ENCODE measurements at regions not wholly inside any gene's neighbourhood (a gene's known extent, or its start where the extent isn't known, plus 50 kb on each side); places are given as distances from the start of the nearest gene placed in this dataset.
"Not testable (repeated sequence)": the region's sequence is repeated elsewhere in the genome, so short reads cannot be mapped to it uniquely, and the experiment has no call there.

GRCh38 chr7:45328403-45328981, 170.9 kb downstream of the RAMP3 start:
- peaks cover 0 to 24% of the 10 kb centered on the region in 2 experiments for H3K27me3 ChIP-seq (ENCODE audit: control insufficient read depth in 1 of 2, insufficient read depth in 2 of 2, low read length in 2 of 2)
- Mint-ChIP-seq H3K27ac (no peak overlapping the region), H3K9me3 (peaks cover 11% of the 10 kb centered on the region), H3K4me3 (no peak overlapping the region), H3K4me1 (ENCODE audit: low read depth) (no peaks in the 10 kb centered on the region), H3K36me3 (ENCODE audit: low read depth) (no peaks in the 10 kb centered on the region), H3K27me3 (peaks cover 33% of the 10 kb centered on the region)
- no peaks in the 10 kb centered on the region for H3K36me3 ChIP-seq (ENCODE audit: insufficient read depth, low read length)
- CTCF ChIA-PET = no interaction called here
- H3K9me3 ChIP-seq (ENCODE audit: control insufficient read depth in 1 of 2, insufficient read depth in 1 of 2, low read length in 2 of 2) = peaks cover 4 to 10% of the 10 kb centered on the region in 2 experiments
- no peaks in the 10 kb centered on the region for H3K4me1 ChIP-seq (ENCODE audit: insufficient read depth, low read length)
- no peak overlapping the region for H3K27ac ChIP-seq (ENCODE audit: low read depth in 1 of 2, low read length in 2 of 2)
- no peak overlapping the region for H3K4me3 ChIP-seq (ENCODE audit: low read length)
- intact Hi-C loops (cut with DNase I, micrococcal nuclease) = no loop called here
- POLR2A ChIA-PET = no interaction called here
- TF ChIP-seq, protein P1, sequence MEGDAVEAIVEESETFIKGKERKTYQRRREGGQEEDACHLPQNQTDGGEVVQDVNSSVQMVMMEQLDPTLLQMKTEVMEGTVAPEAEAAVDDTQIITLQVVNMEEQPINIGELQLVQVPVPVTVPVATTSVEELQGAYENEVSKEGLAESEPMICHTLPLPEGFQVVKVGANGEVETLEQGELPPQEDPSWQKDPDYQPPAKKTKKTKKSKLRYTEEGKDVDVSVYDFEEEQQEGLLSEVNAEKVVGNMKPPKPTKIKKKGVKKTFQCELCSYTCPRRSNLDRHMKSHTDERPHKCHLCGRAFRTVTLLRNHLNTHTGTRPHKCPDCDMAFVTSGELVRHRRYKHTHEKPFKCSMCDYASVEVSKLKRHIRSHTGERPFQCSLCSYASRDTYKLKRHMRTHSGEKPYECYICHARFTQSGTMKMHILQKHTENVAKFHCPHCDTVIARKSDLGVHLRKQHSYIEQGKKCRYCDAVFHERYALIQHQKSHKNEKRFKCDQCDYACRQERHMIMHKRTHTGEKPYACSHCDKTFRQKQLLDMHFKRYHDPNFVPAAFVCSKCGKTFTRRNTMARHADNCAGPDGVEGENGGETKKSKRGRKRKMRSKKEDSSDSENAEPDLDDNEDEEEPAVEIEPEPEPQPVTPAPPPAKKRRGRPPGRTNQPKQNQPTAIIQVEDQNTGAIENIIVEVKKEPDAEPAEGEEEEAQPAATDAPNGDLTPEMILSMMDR (IDR thresholded peaks at IDR 0.05) = no peak
- no peak for DNase-seq
- ATAC-seq (ENCODE audit: poor library complexity) = no peak

- H3K36me3 ChIP-seq (ENCODE audit: insufficient read depth, low read length) = no peaks in the 10 kb centered on the region
- H3K27me3 ChIP-seq (ENCODE audit: control insufficient read depth in 1 of 2, insufficient read depth in 2 of 2, low read length in 2 of 2) = peaks cover 0 to 25% of the 10 kb centered on the region in 2 experiments
- Mint-ChIP-seq H3K27ac (no peak overlapping the region), H3K36me3 (ENCODE audit: low read depth) (no peaks in the 10 kb centered on the region), H3K27me3 (peaks cover 61% of the 10 kb centered on the region), H3K9me3 (peaks cover 21% of the 10 kb centered on the region), H3K4me3 (no peak overlapping the region), H3K4me1 (ENCODE audit: low read depth) (no peaks in the 10 kb centered on the region)
- ChIA-PET CTCF (no interaction called here), POLR2A (no interaction called here)
- TF ChIP-seq, protein P1 (IDR thresholded peaks at IDR 0.05) = no peak
- H3K4me1 ChIP-seq (ENCODE audit: insufficient read depth, low read length) = no peaks in the 10 kb centered on the region
- H3K9me3 ChIP-seq (ENCODE audit: control insufficient read depth in 1 of 2, insufficient read depth in 1 of 2, low read length in 2 of 2) = peaks cover 4 to 7% of the 10 kb centered on the region in 2 experiments
- intact Hi-C loops (cut with DNase I, micrococcal nuclease) = no loop called here
- no peak for ATAC-seq (ENCODE audit: poor library complexity)
- no peak for DNase-seq
- no peak overlapping the region for H3K27ac ChIP-seq (ENCODE audit: low read depth in 1 of 2, low read length in 2 of 2)
- no peak overlapping the region for H3K4me3 ChIP-seq (ENCODE audit: low read length)
Observed at GRCh38 chr7:45331563-45331962, 174.0 kb downstream of the RAMP3 start.

DNA sequence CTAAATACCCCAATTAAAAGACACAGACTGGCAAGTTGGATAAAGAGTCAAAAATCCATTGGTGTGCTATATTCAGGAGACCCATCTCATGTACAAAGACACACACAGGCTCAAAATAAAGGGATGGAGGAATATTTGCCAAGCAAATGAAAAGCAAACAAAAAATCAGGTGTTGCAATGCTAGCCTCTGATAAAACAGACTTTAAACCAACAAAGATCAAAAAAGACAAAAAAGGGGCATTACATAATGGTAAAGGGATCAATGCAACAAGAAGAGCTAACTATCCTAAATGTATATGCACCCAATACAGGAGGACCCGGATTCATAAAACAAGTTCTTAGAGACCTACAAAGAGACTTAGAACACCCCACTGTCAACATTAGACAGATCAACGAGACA, 177.4 kb downstream of the RAMP3 start:
- CTCF ChIA-PET; H3K27ac Mint-ChIP-seq; H3K4me1 ChIP-seq (ENCODE audit: insufficient read depth, low read length); intact Hi-C loops (cut with DNase I, micrococcal nuclease); H3K27ac ChIP-seq (ENCODE audit: low read depth in 1 of 2, low read length in 2 of 2); DNase-seq; POLR2A ChIA-PET; H3K4me1 Mint-ChIP-seq (ENCODE audit: low read depth); H3K9me3 ChIP-seq (ENCODE audit: control insufficient read depth in 1 of 2, insufficient read depth in 1 of 2, low read length in 2 of 2); H3K4me3 ChIP-seq (ENCODE audit: low read length); ATAC-seq (ENCODE audit: poor library complexity); H3K4me3 Mint-ChIP-seq; H3K36me3 Mint-ChIP-seq (ENCODE audit: low read depth); H3K36me3 ChIP-seq (ENCODE audit: insufficient read depth, low read length): not testable (repeated sequence)
- Mint-ChIP-seq H3K9me3 (peaks cover 19% of the 10 kb centered on the region), H3K27me3 (peaks cover 62% of the 10 kb centered on the region)
- H3K27me3 ChIP-seq (ENCODE audit: control insufficient read depth in 1 of 2, insufficient read depth in 2 of 2, low read length in 2 of 2) = peaks cover 0 to 12% of the 10 kb centered on the region in 2 experiments

GRCh38 chr7:45342236-45342635, 184.6 kb downstream of the RAMP3 start:
- Mint-ChIP-seq H3K27me3 (peaks cover 22% of the 10 kb centered on the region), H3K4me3 (no peak overlapping the region), H3K36me3 (ENCODE audit: low read depth) (no peaks in the 10 kb centered on the region), H3K27ac (no peak overlapping the region), H3K4me1 (ENCODE audit: low read depth) (no peaks in the 10 kb centered on the region), H3K9me3 (no peaks in the 10 kb centered on the region)
- H3K4me3 ChIP-seq (ENCODE audit: low read length) = no peak overlapping the region
- no peaks in the 10 kb centered on the region for H3K27me3 ChIP-seq (ENCODE audit: control insufficient read depth in 1 of 2, insufficient read depth in 2 of 2, low read length in 2 of 2)
- DNase-seq (peak in 2 of 14 experiments; percentile 1 to 34), ATAC-seq (ENCODE audit: poor library complexity) (peak; percentile 26)
- intact Hi-C loops (cut with DNase I, micrococcal nuclease) = no loop called here
- H3K36me3 ChIP-seq (ENCODE audit: insufficient read depth, low read length) = no peaks in the 10 kb centered on the region
- no peaks in the 10 kb centered on the region for H3K4me1 ChIP-seq (ENCODE audit: insufficient read depth, low read length)
- TF ChIP-seq, protein P1 (IDR thresholded peaks at IDR 0.05) = no peak
- no peaks in the 10 kb centered on the region for H3K9me3 ChIP-seq (ENCODE audit: control insufficient read depth in 1 of 2, insufficient read depth in 1 of 2, low read length in 2 of 2)
- POLR2A ChIA-PET = no interaction called here
- CTCF ChIA-PET = no interaction called here
- no peak overlapping the region for H3K27ac ChIP-seq (ENCODE audit: low read depth in 1 of 2, low read length in 2 of 2)
